GM19238 (cell line): ENCODE measurements at regions not wholly inside any gene's neighbourhood (a gene's known extent, or its start where the extent isn't known, plus 50 kb on each side); places are given as distances from the start of the nearest gene placed in this dataset.

Experiments used
- DNase-seq: peaks from one replicate; pipeline ENCODE4 v3.0.0; 2011; ENCODE audit warnings: low spot score; ENCODE audit not compliant: insufficient read length

DNA sequence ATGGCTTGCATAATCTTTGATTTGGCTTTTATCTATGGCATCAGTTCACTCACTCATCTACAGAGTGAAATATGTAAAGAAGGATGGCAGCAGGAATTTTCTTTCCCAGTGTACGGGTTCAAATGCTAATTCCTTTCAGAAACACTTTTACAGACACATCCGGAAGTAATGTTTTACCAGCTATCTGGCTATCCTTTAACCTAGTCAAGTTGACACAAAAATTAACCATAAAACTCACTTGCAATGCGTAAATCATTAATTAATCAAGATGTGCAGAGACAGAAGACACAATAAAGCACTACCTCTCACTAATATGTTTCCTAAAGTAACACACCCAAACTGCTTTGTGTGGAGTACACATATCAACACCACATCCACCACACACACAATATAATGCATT, 378.9 kb upstream of the ANO3 start:
- DNase-seq, result no peak

DNA sequence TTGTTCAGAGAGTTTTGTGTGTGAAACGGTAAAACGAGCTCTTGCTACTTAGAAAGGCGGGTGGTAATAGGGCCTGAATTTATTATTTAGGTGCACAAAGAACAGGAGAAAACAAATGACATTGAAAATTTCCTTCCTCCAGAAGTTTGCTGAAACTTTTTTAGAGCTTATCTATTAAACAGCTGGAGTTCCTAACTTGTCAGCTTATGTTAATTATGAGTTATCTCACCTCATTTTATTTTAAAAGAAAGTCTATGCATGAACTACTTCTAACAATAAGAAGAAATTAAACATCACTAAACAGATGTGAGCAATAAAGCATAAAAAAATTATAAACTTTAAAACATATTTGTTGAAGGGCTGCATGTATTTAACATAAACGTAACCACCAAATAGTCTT, 373.9 kb upstream of the ANO3 start:
- no peak for DNase-seq

DNA sequence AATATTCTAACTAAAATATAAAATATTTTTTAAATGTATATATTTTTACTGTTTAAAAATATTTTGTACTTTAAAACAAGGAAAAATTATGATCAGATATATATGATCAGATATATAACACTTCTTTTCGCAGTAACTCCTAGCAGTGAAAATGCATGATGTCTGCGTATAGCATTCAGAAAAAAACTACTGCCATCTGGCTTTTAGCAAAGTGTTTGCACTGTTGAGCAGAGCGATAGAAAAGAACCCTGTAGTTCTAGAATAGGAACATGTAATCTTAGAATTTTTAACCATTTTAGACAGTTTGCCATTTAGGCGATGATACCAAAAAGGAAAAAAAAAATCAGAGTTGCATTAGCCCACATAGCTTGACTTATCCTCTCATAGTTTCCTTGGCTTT, 370.4 kb upstream of the ANO3 start:
- DNase-seq, result no peak

DNA sequence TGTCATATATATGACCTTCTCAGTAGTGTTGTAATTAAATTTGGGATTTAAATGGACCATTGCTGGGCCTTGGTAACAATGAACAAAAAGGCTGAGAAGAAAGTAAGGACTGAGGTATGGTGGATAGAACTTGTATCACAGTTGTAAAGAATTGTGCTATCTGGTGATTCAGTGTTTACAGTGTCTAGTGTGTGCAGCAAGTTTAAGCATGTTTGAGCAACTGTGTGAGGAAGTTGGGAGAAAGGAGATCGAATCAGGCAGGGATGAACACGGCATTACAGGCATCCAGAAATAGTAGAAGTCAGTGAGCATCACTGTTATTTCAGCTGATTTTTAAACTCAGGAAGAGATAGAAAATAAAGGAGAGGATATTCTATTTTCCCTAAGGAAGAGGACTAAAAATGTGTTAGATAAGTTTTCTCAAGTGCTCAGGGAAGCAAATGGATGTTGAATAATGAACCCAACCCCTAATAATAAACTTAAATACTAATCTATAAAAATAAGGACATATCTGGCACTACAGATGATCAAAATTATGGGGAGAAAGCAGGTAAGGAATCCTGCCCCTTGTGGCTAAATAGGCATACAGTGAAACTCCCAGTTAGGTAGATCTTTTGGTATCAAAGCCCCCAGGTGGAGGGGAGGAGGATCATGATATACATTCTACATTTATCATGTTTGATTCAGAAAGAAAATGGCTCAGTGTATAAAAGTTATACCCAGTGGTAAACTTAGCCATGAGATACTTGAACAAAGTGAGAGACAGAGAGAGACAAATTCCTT, 361.0 kb upstream of the ANO3 start:
- DNase-seq, result no peak

DNA sequence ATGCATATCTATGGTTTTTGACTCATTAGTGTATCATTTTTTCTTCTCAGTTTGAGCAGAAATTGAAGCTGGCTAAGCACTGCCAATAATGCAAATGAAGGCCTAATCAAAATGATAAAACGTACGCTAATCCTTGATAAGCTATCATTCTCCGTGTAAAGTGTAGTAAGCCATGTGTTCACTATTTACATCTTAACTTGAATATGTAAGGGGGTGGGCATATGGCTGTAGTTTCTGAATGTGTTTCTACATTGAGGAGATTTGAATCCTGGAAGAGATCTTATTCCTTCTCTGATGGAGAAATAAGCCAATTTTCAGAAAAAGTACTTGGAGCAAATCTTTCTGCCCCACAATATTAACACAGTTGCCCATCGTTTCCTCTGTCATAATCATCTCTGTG, 351.8 kb upstream of the ANO3 start:
- DNase-seq, result no peak

DNA sequence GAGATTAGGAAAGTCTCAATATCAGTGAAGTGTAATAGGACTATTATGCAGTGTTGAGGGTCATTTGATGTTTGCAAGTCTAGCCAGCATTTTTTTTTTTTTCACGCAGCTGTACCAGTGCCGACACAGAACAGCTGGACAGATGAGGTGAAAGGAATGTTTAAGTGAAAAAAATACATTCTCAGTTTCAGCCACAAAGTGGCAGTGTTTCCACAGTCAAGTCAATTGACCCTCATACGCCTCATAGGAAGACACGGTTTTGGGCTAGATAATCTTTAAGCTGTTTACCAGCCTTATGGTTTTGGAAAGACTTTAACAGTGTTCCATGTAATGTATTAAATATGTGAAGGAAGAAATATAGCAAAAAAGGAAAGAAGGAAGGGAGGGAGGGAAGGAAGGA, 349.9 kb upstream of the ANO3 start:
- DNase-seq, result peak; percentile 1

DNA sequence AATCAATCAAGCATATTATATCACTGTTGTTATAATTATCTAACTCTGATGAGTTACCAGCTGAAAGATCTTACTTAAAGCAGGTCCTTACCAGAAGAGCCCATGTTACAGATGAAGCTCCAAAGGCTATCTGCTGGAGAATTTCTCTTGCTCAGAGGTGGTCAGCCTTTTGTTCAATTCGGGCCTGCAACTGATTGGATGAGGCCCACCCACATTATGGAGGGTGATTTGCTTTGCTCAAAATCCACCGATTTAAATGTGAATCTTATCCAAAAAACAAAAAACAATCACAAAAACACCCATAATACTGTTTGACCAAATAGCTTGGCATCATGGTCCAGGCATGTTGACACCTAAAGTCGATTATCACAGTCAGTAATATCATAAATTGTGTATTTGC, 348.6 kb upstream of the ANO3 start:
- DNase-seq, result no peak

- DNase-seq, result no peak
These were observed 343.8 kb upstream of the ANO3 start for GRCh38 chr11:25988178-25988577.

DNA sequence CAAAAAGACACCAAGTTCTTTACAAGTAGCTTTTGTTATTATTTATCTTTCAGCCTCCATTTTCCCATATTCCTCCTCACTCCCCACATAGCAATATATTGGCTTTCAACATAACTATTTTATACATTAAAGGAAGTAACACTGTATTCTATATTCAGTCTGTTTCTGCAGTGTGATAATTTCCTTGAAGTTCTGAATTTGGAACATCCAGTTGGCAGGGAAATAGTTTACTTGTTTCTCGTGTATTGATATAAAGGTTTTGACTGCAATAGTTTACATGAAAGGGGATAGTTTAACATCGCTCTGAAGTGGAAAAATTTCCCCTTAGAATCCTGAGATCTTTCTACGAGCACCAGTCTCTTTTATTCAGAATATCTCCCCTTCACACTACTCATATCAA, 341.5 kb upstream of the ANO3 start:
- DNase-seq, result no peak

DNA sequence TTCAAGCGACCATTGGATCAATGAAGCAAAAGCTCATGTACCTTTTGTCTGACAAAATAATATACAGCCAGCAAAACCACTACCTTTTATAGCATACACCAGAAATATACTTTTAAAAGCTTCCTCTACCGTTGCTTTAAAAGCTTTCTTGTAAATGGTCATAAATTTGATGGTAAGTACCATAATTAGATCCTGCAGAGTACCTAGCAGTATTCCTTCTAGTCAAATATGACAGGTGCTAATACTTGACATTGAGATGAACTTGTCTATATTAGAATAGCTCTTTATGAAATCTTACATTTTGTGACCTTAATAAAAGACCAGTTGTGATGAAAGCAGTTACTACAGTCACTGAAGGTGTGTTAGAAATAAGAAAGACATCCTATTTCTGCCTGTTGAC, 340.5 kb upstream of the ANO3 start:
- no peak for DNase-seq

- no peak for DNase-seq
These were observed 339.6 kb upstream of the ANO3 start for GRCh38 chr11:25992294-25992693.

DNA sequence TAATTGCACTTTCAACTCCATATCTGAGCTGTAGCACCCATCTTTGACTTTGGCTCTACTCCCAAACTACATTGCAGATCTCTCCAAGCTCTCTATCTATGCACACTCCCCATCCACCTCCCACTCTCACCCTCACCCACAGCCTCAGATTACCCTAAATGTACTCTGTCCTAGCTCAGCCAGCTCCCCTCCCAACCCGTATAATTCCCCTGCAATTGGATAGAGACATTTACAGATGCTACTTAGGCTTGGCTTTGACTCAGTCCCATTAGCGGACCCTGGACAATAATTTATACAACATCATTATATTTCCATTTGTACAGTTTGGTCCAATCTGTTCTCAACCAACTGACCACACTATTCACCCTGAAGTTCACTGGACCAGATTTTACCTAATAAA, 338.9 kb upstream of the ANO3 start:
- no peak for DNase-seq

DNA sequence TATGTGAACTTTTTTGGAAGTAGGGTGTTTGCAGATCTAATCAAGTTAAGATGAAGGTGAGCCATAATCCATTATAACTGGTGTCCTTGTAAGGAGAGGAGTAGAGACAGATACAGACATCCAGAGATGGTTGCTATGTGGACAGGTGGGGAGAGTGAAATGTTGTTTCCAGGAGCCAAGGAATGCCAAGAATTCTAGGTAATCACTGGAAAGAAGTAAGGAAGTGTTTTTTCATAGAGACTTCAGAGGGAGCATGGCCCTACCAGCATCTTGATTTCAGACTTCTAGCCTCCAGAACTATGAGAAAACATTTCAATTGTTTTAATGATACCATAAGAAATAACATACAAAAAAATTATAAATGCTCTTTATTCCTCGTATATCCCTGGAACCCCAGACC, 320.5 kb upstream of the ANO3 start:
- no peak for DNase-seq

- no peak for DNase-seq
These were observed 317.3 kb upstream of the ANO3 start for GRCh38 chr11:26014456-26015115.

GRCh38 chr11:26017322-26017860, 314.5 kb upstream of the ANO3 start:
- no peak for DNase-seq

- DNase-seq, result no peak
These were observed 314.0 kb upstream of the ANO3 start for GRCh38 chr11:26017903-26018302.

DNA sequence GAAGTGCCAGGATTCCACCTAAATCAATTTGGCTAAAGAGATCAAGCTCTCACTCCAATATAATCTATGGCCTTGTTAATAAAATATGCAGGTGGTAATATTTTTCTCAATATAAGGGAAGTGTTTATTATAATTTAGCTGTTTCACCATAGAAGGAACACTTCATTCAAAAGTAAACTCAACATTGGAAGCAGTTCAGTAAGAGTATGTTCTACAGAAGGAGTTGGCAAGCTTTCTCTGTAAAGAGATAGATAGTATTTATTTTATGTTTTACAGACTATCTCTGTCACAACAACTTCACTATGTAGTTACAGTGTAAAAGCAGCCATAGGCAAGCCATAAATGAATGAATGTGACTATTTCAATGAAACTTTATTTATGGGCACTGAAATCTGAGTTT, 313.6 kb upstream of the ANO3 start:
- no peak for DNase-seq

DNA sequence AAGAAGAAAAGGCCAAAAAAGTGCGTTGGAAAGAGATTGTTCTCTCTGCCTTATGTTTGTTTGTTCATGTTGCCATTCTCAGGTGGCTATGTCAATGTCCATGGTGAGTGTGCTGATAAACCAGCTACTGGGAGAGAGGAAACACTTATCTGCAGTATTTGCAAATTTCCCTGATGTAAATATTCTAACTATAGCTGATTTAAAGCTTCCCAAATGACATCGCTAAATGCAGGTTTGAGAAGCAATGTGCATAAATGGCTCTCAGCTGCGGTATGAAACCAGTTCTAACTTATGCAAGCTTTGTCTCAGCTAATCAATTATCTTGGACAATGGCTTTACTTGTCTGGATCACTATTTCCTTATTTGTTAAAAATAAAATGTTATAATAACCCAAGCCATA, 312.5 kb upstream of the ANO3 start:
- no peak for DNase-seq

- no peak for DNase-seq
These were observed 310.9 kb upstream of the ANO3 start for GRCh38 chr11:26021017-26021416.

DNA sequence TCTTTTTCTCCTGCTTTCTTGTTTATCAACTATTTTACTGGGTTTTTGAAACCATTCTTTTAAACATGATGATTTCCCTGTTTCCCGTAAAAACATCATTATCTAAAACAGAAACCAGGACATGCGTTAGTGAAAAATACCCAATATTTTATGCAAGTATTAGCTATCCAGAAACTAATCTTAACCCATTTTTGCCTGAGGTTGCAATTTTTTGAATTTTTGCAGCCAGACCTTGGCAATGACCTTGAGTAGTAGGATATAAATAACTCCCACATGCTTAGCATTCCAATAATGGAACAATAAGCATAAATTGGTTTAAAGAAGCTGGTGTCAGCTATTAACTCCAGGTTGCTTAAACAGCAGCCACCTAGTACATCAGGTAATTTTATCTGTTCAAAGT, 308.9 kb upstream of the ANO3 start:
- no peak for DNase-seq

DNA sequence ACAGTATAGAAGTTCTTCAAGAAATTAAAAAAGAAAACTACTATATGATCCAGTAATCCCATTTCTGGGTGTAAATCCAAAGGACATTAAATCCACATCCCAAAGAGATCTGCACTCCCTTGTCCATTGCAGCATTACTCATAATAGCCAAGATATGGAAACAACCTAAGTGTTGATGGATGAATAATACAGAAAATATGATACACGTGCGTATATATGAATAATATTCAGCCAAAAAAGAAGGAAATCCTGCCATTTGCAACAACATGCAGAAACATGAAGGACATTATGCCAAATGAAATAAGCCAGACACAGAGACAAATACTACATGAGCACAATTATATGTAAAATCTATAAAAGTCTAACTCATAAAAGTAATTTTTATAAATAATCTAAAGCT, 306.3 kb upstream of the ANO3 start:
- no peak for DNase-seq

DNA sequence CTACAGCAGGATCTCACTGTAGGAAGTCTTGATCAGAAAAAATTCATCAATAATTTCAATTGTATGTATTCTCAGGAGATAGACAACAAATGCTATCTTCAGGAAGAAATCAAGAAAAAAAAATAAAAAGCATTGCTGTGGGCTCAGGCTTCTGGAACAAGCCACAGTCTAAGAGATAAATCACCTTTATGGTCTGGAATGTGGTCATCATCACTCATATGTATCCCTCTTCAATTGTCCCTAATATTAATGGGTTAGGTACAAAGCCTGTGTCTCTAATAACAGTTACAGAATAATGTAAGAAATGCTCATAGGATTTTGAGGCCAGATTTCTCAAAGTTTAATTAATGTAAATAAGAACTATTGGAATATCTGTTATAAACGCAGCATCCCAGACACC, 305.9 kb upstream of the ANO3 start:
- no peak for DNase-seq

DNA sequence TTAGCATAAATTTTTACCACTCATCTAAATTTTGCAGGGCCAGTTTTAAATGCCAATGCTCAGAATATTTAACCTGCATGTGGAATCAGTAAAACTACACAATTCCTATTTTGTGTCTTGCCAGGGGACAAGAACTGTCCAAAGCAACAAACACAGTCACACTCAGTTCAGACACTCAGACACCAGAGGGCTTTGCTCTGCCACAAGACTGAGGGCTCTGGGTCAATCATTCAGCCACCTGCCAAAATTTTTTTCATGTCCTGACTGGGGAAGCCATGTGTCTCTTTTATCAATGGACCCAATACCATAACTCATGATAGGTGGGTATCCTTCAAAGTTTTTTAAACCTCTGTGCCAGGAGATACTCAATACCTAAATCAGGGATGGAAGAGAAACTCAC, 304.0 kb upstream of the ANO3 start:
- no peak for DNase-seq
